ENCODE measurements at regions not wholly inside any gene's neighbourhood (a gene's known extent, or its start where the extent isn't known, plus 50 kb on each side); places are given as distances from the start of the nearest gene placed in this dataset.

DNA sequence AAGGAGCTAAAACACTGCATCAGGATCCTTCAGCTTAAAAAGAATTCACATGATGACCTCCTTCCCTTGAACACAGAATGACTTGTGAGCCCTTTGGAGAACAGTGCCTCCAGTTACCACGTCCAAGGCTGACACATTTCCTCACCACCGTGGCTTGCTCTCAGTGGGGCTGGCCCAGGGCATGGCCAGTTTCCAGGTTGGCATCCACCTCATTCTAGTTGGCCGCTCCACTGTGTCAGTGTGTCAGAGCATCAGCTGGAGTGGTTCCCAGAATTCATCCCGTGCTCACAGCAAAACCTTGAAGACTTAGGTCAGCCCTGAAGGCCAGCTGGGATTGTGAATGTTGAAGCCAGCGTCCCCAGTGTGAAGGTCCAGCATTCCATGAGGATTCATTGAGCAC, 158.5 kb downstream of the INSIG2 start:
- TF ChIP-seq, protein P1, sequence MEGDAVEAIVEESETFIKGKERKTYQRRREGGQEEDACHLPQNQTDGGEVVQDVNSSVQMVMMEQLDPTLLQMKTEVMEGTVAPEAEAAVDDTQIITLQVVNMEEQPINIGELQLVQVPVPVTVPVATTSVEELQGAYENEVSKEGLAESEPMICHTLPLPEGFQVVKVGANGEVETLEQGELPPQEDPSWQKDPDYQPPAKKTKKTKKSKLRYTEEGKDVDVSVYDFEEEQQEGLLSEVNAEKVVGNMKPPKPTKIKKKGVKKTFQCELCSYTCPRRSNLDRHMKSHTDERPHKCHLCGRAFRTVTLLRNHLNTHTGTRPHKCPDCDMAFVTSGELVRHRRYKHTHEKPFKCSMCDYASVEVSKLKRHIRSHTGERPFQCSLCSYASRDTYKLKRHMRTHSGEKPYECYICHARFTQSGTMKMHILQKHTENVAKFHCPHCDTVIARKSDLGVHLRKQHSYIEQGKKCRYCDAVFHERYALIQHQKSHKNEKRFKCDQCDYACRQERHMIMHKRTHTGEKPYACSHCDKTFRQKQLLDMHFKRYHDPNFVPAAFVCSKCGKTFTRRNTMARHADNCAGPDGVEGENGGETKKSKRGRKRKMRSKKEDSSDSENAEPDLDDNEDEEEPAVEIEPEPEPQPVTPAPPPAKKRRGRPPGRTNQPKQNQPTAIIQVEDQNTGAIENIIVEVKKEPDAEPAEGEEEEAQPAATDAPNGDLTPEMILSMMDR (conservative IDR thresholded peaks at IDR 0.05): no peak
- no peak for TF ChIP-seq ZFX (IDR thresholded peaks at IDR 0.05)
